ENCODE measurements at regions not wholly inside any gene's neighbourhood (a gene's known extent, or its start where the extent isn't known, plus 50 kb on each side); places are given as distances from the start of the nearest gene placed in this dataset.

GRCh38 chr3:165519687-165520086 lies 317.5 kb downstream of the BCHE start:
- TF ChIP-seq CTCF (IDR thresholded peaks at IDR 0.05) (no peak), ZFX (IDR thresholded peaks at IDR 0.05; ENCODE audit: borderline replicate concordance) (no peak)

Measured in 22Rv1 (cell line).